NCI-H1930 (cell line): ENCODE measurements at regions not wholly inside any gene's neighbourhood (a gene's known extent, or its start where the extent isn't known, plus 50 kb on each side); places are given as distances from the start of the nearest gene placed in this dataset.
"Not testable (repeated sequence)": the region's sequence is repeated elsewhere in the genome, so short reads cannot be mapped to it uniquely, and the experiment has no call there.

Source experiments
- DNase-seq, 2 experiments: peaks; one replicate each; lab custom pipeline; 2025; lab: John Stamatoyannopoulos, UW

- not testable (repeated sequence) for DNase-seq
Measured at GRCh38 chr7:26424319-26424718, 132.7 kb downstream of the SNX10 start.

DNA sequence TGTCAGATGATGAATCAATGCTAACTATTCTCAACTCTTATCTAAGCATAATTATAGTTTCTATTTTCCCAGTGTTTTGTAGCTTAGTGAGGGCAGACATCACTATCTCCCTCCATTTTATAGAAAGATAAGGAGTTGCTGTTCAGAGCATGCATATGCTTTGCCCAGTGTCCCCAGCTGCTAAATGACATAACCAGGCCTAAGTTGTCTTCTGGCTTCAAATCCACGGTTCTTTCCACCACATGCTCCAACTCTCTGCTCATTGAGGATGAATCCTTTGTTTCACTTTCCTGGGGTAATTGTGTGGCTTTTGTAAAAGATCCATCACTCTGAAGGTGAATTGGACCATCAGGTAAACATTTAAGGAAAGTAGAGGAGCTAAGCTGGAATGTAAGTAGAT lies 134.0 kb downstream of the SNX10 start:
- no peak for DNase-seq

GRCh38 chr7:26426096-26426495 lies 134.4 kb downstream of the SNX10 start:
- DNase-seq: no peak

GRCh38 chr7:26428571-26428970 lies 136.9 kb downstream of the SNX10 start:
- no peak for DNase-seq

DNA sequence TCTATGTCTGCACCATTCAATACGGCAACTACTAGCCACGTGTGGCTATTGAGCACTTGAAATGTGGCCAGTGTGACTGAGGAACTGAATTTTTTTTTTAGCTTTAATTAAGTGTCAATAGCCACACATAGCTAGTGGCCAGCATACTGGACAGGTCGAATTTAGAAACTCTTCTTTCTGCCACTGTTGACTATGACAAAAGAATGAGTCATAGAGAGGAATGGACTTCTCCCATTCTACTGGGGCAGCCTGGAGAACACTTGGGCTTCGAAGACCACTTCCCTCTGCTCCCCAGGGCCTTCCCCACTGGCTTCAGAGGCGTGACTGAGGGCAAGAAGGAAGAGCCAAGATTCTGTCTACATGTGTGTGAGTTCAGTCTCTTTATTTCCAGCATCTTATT lies 137.5 kb downstream of the SNX10 start:
- no peak for DNase-seq

DNA sequence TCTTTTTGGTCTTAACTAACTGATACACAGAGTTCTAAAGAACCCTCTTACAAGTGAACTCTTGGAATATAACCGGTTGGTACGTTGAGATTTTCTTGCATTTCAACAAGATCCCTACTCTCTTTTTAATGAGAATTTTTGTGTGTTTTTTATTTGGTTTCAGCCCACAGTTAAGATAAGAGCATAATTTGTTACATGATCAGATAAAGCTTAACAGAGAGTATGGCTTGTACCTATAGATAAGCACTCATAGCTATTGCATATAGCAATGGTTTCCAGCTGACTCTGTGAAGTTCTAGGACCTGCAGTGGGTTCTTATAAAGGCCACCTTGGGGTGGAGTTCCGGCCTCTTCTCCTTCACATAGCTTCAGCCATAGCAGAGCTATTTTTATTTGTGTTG lies 143.3 kb downstream of the SNX10 start:
- no peak for DNase-seq

DNA sequence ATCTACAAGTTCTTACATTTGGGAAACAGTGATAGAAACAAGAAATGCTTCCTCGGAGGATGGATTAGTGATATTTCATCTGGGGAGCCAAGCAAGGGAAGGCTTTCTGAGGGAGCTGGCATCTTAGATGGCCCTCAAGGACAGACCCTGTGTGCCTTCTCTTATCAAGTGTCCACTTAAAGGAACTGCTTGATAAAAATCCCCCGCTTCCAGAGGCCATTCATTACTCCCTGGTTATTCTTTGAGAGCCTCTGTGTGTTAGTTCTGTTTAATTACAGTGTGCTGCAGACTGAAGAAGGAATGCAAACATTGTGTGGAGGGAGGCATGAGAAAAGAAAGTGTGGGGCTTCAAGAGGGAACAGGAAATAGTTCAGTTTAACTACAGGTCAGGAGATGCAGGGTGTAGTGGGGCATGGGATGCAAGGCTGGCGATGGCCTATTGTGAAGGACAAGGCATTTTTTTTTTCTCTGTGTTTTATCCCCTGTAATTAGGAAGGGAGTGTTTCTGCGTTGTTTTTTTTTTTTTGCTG lies 145.4 kb downstream of the SNX10 start:
- DNase-seq: no peak

- DNase-seq: no peak
Measured at GRCh38 chr7:26438078-26438477, 146.4 kb downstream of the SNX10 start.

DNA sequence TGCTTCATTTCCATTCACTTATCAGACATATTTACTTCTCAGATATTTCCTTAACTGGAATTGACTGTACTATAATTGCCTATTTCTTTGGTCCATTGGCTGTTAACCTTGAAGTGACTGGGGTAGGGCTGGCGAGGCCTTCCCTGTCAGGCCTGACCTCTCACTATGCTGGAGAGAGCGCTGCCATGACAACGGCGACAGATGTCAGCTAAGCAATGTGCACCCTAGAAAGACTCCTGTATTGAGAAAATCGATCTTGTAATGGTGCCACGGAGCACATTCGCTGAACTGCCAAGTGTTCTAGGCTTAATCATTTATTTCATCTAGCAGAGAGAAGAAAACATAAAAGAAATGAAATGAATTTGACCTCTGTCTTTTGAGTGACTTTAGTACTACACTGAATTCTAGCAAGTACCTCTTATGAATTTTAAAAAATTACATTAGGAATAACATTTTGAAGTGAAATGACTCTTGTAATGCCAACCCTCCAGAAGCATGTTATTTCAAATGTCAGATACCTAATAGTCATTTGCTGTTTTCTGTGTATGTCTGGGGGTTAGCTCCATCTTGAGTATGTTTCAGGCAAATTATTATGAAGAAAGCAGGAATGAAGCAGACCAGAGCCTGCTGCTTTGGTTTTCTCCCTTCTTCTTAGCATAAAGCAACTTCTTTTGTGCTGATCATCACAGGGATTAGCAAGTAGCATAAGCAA lies 148.0 kb downstream of the SNX10 start:
- DNase-seq: no peak

GRCh38 chr7:26440233-26441001 lies 148.8 kb downstream of the SNX10 start:
- no peak for DNase-seq

GRCh38 chr7:26441002-26441521 lies 149.4 kb downstream of the SNX10 start:
- no peak for DNase-seq

- no peak for DNase-seq
Measured at GRCh38 chr7:26441611-26442277, 150.1 kb downstream of the SNX10 start.

GRCh38 chr7:26443006-26443405 lies 151.3 kb downstream of the SNX10 start:
- DNase-seq: no peak

DNA sequence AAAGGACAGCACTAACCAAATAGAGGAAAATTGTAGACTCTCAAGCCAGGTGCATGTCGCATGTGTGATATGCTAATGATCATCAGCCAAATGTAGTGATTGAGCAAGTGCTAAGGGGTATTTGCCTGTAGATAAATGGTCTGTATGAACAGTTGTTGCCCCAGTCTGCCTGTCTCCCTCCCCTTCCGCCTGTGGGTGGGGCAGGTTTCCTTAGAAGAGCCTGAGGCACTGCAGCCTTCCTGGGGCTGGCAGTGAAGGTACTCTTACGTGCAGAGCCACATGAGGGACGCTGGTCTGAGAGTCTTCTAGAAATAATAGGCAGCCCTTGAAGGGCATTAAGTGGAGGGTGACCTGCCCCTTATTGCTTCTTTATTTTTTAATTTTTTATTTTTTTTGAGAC lies 152.1 kb downstream of the SNX10 start:
- DNase-seq: no peak

- DNase-seq: no peak
Measured at GRCh38 chr7:26444555-26444954, 152.9 kb downstream of the SNX10 start.

DNA sequence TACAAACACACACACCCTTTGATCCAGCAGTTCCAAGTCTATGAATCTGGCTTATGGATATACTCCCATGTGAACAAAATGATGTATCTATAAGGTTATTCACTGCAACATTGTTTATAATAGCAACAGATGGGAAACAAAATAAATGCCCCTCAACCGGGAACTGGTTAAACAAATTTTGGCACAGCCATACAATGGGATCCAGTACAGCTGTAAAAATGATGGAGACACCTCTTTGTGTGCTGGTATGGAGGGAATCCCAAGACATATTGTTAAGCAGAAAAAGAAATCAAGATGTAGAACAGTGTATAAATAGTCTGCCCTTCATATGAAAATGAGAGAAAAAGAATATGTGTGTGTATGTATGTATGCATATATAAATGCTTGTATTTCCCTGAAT lies 155.5 kb downstream of the SNX10 start:
- no peak for DNase-seq

GRCh38 chr7:26449175-26450165 lies 157.8 kb downstream of the SNX10 start:
- no peak for DNase-seq

DNA sequence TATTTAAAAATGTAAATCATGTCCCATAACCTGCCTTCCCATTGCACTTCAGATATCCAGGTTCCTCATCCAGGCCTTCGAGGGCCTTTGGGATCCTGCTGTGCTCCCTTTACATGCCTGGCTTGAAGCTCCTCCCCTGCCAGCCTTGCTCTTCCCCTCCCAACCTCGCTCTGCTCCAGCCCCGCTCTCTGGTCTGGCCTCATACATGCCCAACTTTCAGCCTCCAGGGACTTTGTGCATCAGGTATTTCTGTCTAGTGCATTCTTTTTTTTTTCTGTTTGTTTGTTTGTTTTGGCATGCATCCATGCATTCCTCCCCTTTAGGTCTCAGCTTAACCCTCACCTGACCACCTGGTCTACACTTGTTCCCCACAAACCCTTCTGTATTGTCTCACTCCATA lies 160.3 kb downstream of the SNX10 start:
- DNase-seq: no peak

- DNase-seq: no peak
Measured at GRCh38 chr7:26454180-26454579, 162.5 kb downstream of the SNX10 start.

GRCh38 chr7:26457696-26458327 lies 166.2 kb downstream of the SNX10 start:
- no peak for DNase-seq
